Cardiac muscle cell (in vitro differentiated cells and primary cell): ENCODE measurements at regions not wholly inside any gene's neighbourhood (a gene's known extent, or its start where the extent isn't known, plus 50 kb on each side); places are given as distances from the start of the nearest gene placed in this dataset.

ENCODE experiments used
- DNase-seq, 2 donors: peaks; one replicate each; pipeline versions ENCODE4 v3.0.0 to v3.0.0-alpha.2; 2010 to 2017; ENCODE audit warnings: low read depth in 1 of 2, low spot score in 1 of 2
- H3K27ac ChIP-seq: fragments of 200-600 bp; sonication (generic); 2 replicates; pipeline ENCODE4 v1.5.1; 2016
- H3K27me3 ChIP-seq: fragments of 200-600 bp; sonication (generic); 2 replicates; pipeline ENCODE4 v1.6.0; 2016; ENCODE audit warnings: control low read depth
- H3K36me3 ChIP-seq: fragments of 200-600 bp; sonication (generic); 2 replicates; pipeline ENCODE4 v1.5.1; 2016; ENCODE audit warnings: control low read depth
- H3K4me1 ChIP-seq: fragments of 200-600 bp; sonication (generic); 2 replicates; pipeline ENCODE4 v1.8.1; 2017; ENCODE audit warnings: low read depth, mild to moderate bottlenecking, mixed run types
- H3K4me3 ChIP-seq: fragments of 200-600 bp; sonication (generic); 2 replicates; pipeline ENCODE4 v1.5.1; 2016; ENCODE audit warnings: mild to moderate bottlenecking
- H3K9me3 ChIP-seq: fragments of 200-600 bp; sonication (generic); 2 replicates; pipeline ENCODE4 v1.5.1; 2017; ENCODE audit warnings: low read depth, mild to moderate bottlenecking, control low read depth
- TF ChIP-seq, protein P1 (sequence below): IDR thresholded peaks from 2 replicates; pipeline ENCODE4 v1.5.1; 2012; ENCODE audit warnings: low read depth, mild to moderate bottlenecking, low read length

GRCh38 chr2:128734521-128735295 is 416.0 kb upstream of the HS6ST1 start:
- H3K9me3 ChIP-seq, result no peaks in the 10 kb centered on the region
- DNase-seq, result peak in 1 of 2 donors; percentile 70
- H3K27me3 ChIP-seq, result no peaks in the 10 kb centered on the region
- H3K36me3 ChIP-seq, result no peaks in the 10 kb centered on the region
- TF ChIP-seq, protein P1, sequence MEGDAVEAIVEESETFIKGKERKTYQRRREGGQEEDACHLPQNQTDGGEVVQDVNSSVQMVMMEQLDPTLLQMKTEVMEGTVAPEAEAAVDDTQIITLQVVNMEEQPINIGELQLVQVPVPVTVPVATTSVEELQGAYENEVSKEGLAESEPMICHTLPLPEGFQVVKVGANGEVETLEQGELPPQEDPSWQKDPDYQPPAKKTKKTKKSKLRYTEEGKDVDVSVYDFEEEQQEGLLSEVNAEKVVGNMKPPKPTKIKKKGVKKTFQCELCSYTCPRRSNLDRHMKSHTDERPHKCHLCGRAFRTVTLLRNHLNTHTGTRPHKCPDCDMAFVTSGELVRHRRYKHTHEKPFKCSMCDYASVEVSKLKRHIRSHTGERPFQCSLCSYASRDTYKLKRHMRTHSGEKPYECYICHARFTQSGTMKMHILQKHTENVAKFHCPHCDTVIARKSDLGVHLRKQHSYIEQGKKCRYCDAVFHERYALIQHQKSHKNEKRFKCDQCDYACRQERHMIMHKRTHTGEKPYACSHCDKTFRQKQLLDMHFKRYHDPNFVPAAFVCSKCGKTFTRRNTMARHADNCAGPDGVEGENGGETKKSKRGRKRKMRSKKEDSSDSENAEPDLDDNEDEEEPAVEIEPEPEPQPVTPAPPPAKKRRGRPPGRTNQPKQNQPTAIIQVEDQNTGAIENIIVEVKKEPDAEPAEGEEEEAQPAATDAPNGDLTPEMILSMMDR, result no peak
- H3K27ac ChIP-seq, result no peak overlapping the region
- no peaks in the 10 kb centered on the region for H3K4me1 ChIP-seq
- H3K4me3 ChIP-seq, result no peak overlapping the region

DNA sequence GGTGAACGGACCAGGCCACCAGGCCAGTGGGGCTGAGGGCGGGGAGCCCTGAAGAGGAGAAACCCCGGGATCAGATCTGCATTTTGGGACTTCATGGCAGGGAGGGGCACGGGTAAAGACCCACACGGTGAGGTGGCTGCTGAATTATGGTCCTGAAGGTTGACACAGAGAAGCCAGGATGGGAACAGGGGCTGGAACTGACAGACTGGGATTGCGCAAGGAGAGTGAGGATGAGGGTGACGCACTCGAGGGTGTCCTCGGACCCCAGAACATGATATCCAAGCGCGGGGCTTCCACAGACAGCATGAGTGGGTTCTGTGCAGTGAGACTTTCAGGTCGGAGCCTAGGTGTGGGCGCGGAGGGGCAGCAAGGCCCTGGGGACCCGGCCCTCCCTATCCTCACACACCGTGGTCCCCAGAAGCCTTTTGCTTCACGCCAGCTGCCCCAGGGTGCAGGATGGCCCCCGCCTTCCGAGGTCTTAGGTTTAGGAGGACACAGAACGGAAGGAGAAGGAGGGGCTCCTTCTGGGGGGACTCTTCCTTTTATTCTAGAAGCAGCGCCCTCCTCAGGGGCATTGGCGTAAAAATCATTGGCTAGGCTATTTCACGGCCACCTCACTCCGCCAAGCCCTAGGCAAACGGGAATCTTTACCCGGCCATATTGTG is 416.8 kb upstream of the HS6ST1 start:
- H3K27ac ChIP-seq, result no peak overlapping the region
- no peaks in the 10 kb centered on the region for H3K4me1 ChIP-seq
- DNase-seq, result no peak
- no peaks in the 10 kb centered on the region for H3K27me3 ChIP-seq
- H3K4me3 ChIP-seq, result no peak overlapping the region
- TF ChIP-seq, protein P1, result no peak
- H3K36me3 ChIP-seq, result no peaks in the 10 kb centered on the region
- no peaks in the 10 kb centered on the region for H3K9me3 ChIP-seq

GRCh38 chr2:128736046-128736688 is 417.5 kb upstream of the HS6ST1 start:
- no peaks in the 10 kb centered on the region for H3K9me3 ChIP-seq
- H3K27me3 ChIP-seq, result no peaks in the 10 kb centered on the region
- no peak overlapping the region for H3K4me3 ChIP-seq
- TF ChIP-seq, protein P1, result no peak
- peak in 1 of 2 donors; percentile 27 for DNase-seq
- H3K36me3 ChIP-seq, result no peaks in the 10 kb centered on the region
- H3K27ac ChIP-seq, result no peak overlapping the region
- H3K4me1 ChIP-seq, result no peaks in the 10 kb centered on the region

GRCh38 chr2:128736689-128737545 is 418.2 kb upstream of the HS6ST1 start:
- H3K27me3 ChIP-seq, result no peaks in the 10 kb centered on the region
- H3K27ac ChIP-seq, result no peak overlapping the region
- H3K36me3 ChIP-seq, result no peaks in the 10 kb centered on the region
- DNase-seq, result peak; percentile 87 to 94
- H3K9me3 ChIP-seq, result no peaks in the 10 kb centered on the region
- H3K4me3 ChIP-seq, result no peak overlapping the region
- no peaks in the 10 kb centered on the region for H3K4me1 ChIP-seq
- TF ChIP-seq, protein P1, result peak; percentile 99

DNA sequence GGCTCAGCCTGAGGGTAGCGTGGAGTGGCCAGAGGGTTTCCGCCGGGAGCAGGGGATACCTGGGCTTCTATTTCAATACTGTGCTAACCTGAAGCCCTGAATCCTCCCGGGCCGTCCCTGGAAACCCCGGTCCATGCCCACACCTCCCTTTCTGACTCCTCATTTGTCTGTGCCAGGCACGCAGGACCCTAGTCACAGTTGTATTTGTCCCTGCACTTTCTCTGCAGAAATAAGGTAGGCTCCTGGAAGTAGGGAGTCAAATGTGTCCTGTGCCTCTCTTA is 418.8 kb upstream of the HS6ST1 start:
- TF ChIP-seq, protein P1, result no peak
- no peak for DNase-seq
- Histone ChIP-seq H3K4me3 (no peak overlapping the region), H3K27me3 (no peaks in the 10 kb centered on the region), H3K4me1 (no peaks in the 10 kb centered on the region), H3K27ac (no peak overlapping the region), H3K36me3 (no peaks in the 10 kb centered on the region), H3K9me3 (no peaks in the 10 kb centered on the region)
